HepG2 (cell line): ENCODE measurements at regions not wholly inside any gene's neighbourhood (a gene's known extent, or its start where the extent isn't known, plus 50 kb on each side); places are given as distances from the start of the nearest gene placed in this dataset.

Experiments used
- ATF3 ChIP-seq: sonication (generic); formaldehyde crosslinking; IDR thresholded peaks from 2 replicates; pipeline ENCODE4 v1.4.0; 2020; ENCODE audit warnings: missing genetic modification reagents
- CTCF ChIP-seq: sonication (generic); formaldehyde crosslinking; IDR thresholded peaks from 2 replicates; pipeline ENCODE4 v1.5.0; 2020; ENCODE audit warnings: mild to moderate bottlenecking, missing genetic modification reagents, moderate library complexity
- EZH2 ChIP-seq: conservative IDR thresholded peaks from 2 replicates; pipeline ENCODE4 v1.6.1; 2012; ENCODE audit warnings: mild to moderate bottlenecking, low read depth, low read length, moderate library complexity
- GTF2F1 ChIP-seq: fragments of 150-350 bp; IDR thresholded peaks from 2 replicates; pipeline ENCODE4 v1.6.1; 2014; ENCODE audit warnings: low read length
- IRF9 ChIP-seq: sonication (generic); formaldehyde crosslinking; IDR thresholded peaks from 2 replicates; pipeline ENCODE4 v1.8.0; 2022; ENCODE audit warnings: missing genetic modification reagents, mild to moderate bottlenecking, borderline replicate concordance
- KDM5A ChIP-seq: fragments of 200-600 bp; sonication (generic); IDR thresholded peaks from 2 replicates; pipeline ENCODE4 v1.7.0; 2018; ENCODE audit warnings: antibody characterized with exemption, mild to moderate bottlenecking, low read length, borderline replicate concordance
- MTA3 ChIP-seq: sonication (generic); formaldehyde crosslinking; IDR thresholded peaks from 2 replicates; pipeline ENCODE4 v1.4.0; 2020; ENCODE audit warnings: missing genetic modification reagents
- PATZ1 ChIP-seq: sonication (generic); formaldehyde crosslinking; IDR thresholded peaks from 2 replicates; pipeline ENCODE4 v1.4.0; 2020; ENCODE audit warnings: missing genetic modification reagents
- PRPF4 ChIP-seq: fragments of 200-400 bp; formaldehyde crosslinking; IDR thresholded peaks from 2 replicates; pipeline ENCODE4 v1.6.1; 2016; ENCODE audit warnings: low read length, low read depth; ENCODE audit not compliant: poor library complexity, severe bottlenecking
- TCF7 ChIP-seq: sonication (generic); IDR thresholded peaks from 2 replicates; pipeline ENCODE4 v1.6.1; 2016; ENCODE audit warnings: antibody characterized with exemption, low read depth

- TF ChIP-seq KDM5A, result no peak
- no peak for TF ChIP-seq PATZ1 (CRISPR knock-in tag)
- no peak for TF ChIP-seq TCF7
- no peak for TF ChIP-seq MTA3 (CRISPR knock-in tag)
- no peak for TF ChIP-seq EZH2
- no peak for TF ChIP-seq IRF9 (CRISPR knock-in tag)
- TF ChIP-seq ATF3, result no peak
- no peak for TF ChIP-seq GTF2F1
- TF ChIP-seq PRPF4, result no peak
- no peak for TF ChIP-seq CTCF (CRISPR knock-in tag)
Measured at GRCh38 chr6:1179571-1180459, 132.1 kb upstream of the FOXQ1 start.
